Transverse colon (tissue), 3 donors: ENCODE measurements at regions not wholly inside any gene's neighbourhood (a gene's known extent, or its start where the extent isn't known, plus 50 kb on each side); places are given as distances from the start of the nearest gene placed in this dataset.

Source experiments
- CTCF ChIP-seq, 5 experiments: fragments of 200-600 bp in 3 of 5; fragments of 450-650 bp in 2 of 5; sonication (generic) in 3 of 5; IDR thresholded peaks; 1 replicate in 2 of 5; 2 replicates in 3 of 5; pipeline ENCODE4 v1.5.1; 2016 to 2017; ENCODE audit warnings: antibody characterized with exemption in 5 of 5, inconsistent platforms in 3 of 5, mild to moderate bottlenecking in 2 of 5, moderate library complexity in 1 of 5
- EP300 ChIP-seq: sonication (generic); formaldehyde crosslinking; IDR thresholded peaks from one replicate; pipeline ENCODE4 v1.6.1; 2017; ENCODE audit warnings: antibody characterized with exemption, low read depth
- POLR2A ChIP-seq: fragments of 450-650 bp; IDR thresholded peaks from one replicate; pipeline ENCODE4 v1.6.1; 2016; ENCODE audit warnings: antibody characterized with exemption, mild to moderate bottlenecking, moderate library complexity

GRCh38 chr15:35674873-35675781 is 129.2 kb upstream of the DPH6 start:
- TF ChIP-seq CTCF (IDR thresholded peaks at IDR 0.05) (no peak), POLR2A (no peak), EP300 (no peak)
